ENCODE measurements at regions not wholly inside any gene's neighbourhood (a gene's known extent, or its start where the extent isn't known, plus 50 kb on each side); places are given as distances from the start of the nearest gene placed in this dataset.

GRCh38 chr14:83741269-83741668 is 1788.7 kb upstream of the FLRT2 start:
- Histone ChIP-seq H3K4me1 (ENCODE audit: control insufficient read depth, extremely low read depth, insufficient read depth, low read length) (no peaks in the 10 kb centered on the region), H3K9me3 (replicated peaks; ENCODE audit: control insufficient read depth, insufficient read depth, low read length) (no peaks in the 10 kb centered on the region), H3K79me2 (ENCODE audit: control insufficient read depth, insufficient read depth, low read length) (no peaks in the 10 kb centered on the region), H3K27ac (ENCODE audit: insufficient read depth, low read depth, low read length) (no peak overlapping the region), H3K36me3 (ENCODE audit: control insufficient read depth in 2 of 2, extremely low read depth in 1 of 2, insufficient read depth in 2 of 2, low read length in 2 of 2) (no peaks in the 10 kb centered on the region), H3K9ac (replicated peaks; ENCODE audit: extremely low read depth, insufficient read depth, low read length) (no peak overlapping the region), H4K20me1 (replicated peaks; ENCODE audit: control insufficient read depth, extremely low read depth, insufficient read depth, low read length) (no peaks in the 10 kb centered on the region), H2AFZ (ENCODE audit: low read depth, low read length) (no peak overlapping the region), H3K27me3 (ENCODE audit: control insufficient read depth in 2 of 2, insufficient read depth in 2 of 2, low read length in 2 of 2) (no peaks in the 10 kb centered on the region), H3K4me2 (ENCODE audit: insufficient read depth, low read length) (no peak overlapping the region), H3K9me1 (replicated peaks; ENCODE audit: control insufficient read depth, extremely low read depth, insufficient read depth, low read length) (no peaks in the 10 kb centered on the region), H3K4me3 (replicated peaks in 1 of 3; ENCODE audit: insufficient read depth in 1 of 3, low read depth in 1 of 3, low read length in 3 of 3) (no peak overlapping the region)
- ChIA-PET POLR2A (no interaction called here), CTCF (no interaction called here)
- BruUV-seq (replicated peaks) = no TSS peak
- FAIRE-seq (no peak), DNase-seq (ENCODE audit: low read depth, low spot score) (no peak)
- intact Hi-C loops (cut with micrococcal nuclease) = no loop called here
- TF ChIP-seq FOS (IDR thresholded peaks at IDR 0.05; ENCODE audit: borderline replicate concordance, insufficient read depth, low read length) (no peak), CTCF (IDR thresholded peaks at IDR 0.05; ENCODE audit: extremely low read depth in 1 of 2, insufficient read depth in 1 of 2, low read depth in 1 of 2, low read length in 2 of 2) (no peak), POLR2A (IDR thresholded peaks at IDR 0.05; ENCODE audit: low read depth, low read length) (no peak), POLR2AphosphoS5 (IDR thresholded peaks at IDR 0.05; ENCODE audit: insufficient read depth, low read depth, low read length) (no peak), EZH2 (IDR thresholded peaks at IDR 0.05; ENCODE audit: borderline replicate concordance, low read depth, low read length, severe bottlenecking) (no peak), MYC (IDR thresholded peaks at IDR 0.05; ENCODE audit: low read depth, low read length) (no peak), MAX (IDR thresholded peaks at IDR 0.05; ENCODE audit: insufficient read depth, insufficient read length) (no peak), GATA2 (IDR thresholded peaks at IDR 0.05; ENCODE audit: insufficient read depth, insufficient read length, low read depth, low read length) (no peak), JUN (IDR thresholded peaks at IDR 0.05; ENCODE audit: borderline replicate concordance, insufficient read depth, insufficient read length, low read depth) (no peak)
- dilution Hi-C loops (cut with MboI; ENCODE audit: extremely low pct_ligation_motif_present, low sequenced_read_pairs) = no loop called here
